Stimulated activated naive CD8-positive, alpha-beta T cell treated with anti-CD3 and anti-CD28 coated beads, Interleukin-15, Interleukin-2, amounts not matched to agents 100 ng/mL and 50 ng/mL, for 24 hours (primary cell): ENCODE measurements at regions not wholly inside any gene's neighbourhood (a gene's known extent, or its start where the extent isn't known, plus 50 kb on each side); places are given as distances from the start of the nearest gene placed in this dataset.

Source experiments
- H3K27ac Mint-ChIP-seq: one replicate; pipeline ENCODE4 v1.8.0; 2021; ENCODE audit warnings: mild to moderate bottlenecking, mixed read lengths
- H3K27me3 Mint-ChIP-seq: one replicate; pipeline ENCODE4 v1.8.0; 2021; ENCODE audit warnings: mixed read lengths
- H3K36me3 Mint-ChIP-seq: one replicate; pipeline ENCODE4 v1.8.0; 2021; ENCODE audit warnings: low read depth, mixed read lengths
- H3K4me1 Mint-ChIP-seq: one replicate; pipeline ENCODE4 v1.8.0; 2021; ENCODE audit warnings: low read depth, mixed read lengths
- H3K4me3 Mint-ChIP-seq: one replicate; pipeline ENCODE4 v1.8.0; 2021; ENCODE audit warnings: mild to moderate bottlenecking, mixed read lengths
- H3K9me3 Mint-ChIP-seq: one replicate; pipeline ENCODE4 v1.8.0; 2021; ENCODE audit warnings: mixed read lengths

- peaks cover 24% of the 10 kb centered on the region for H3K9me3 Mint-ChIP-seq
- no peaks in the 10 kb centered on the region for H3K4me1 Mint-ChIP-seq
- H3K4me3 Mint-ChIP-seq: no peak overlapping the region
Measured at GRCh38 chr18:37975446-37975845, 409.8 kb upstream of the CELF4 start.

GRCh38 chr18:37967261-37967660, 401.7 kb upstream of the CELF4 start:
- peaks cover 16% of the 10 kb centered on the region for H3K9me3 Mint-ChIP-seq
- no peak overlapping the region for H3K4me3 Mint-ChIP-seq
- H3K36me3 Mint-ChIP-seq: no peaks in the 10 kb centered on the region
- no peaks in the 10 kb centered on the region for H3K27me3 Mint-ChIP-seq
- no peak overlapping the region for H3K27ac Mint-ChIP-seq
- H3K4me1 Mint-ChIP-seq: no peaks in the 10 kb centered on the region

More at GRCh38 chr18:37975446-37975845, 409.8 kb upstream of the CELF4 start:
- no peaks in the 10 kb centered on the region for H3K36me3 Mint-ChIP-seq
- no peak overlapping the region for H3K27ac Mint-ChIP-seq
- no peaks in the 10 kb centered on the region for H3K27me3 Mint-ChIP-seq

- no peaks in the 10 kb centered on the region for H3K27me3 Mint-ChIP-seq
- no peaks in the 10 kb centered on the region for H3K4me1 Mint-ChIP-seq
- H3K36me3 Mint-ChIP-seq: no peaks in the 10 kb centered on the region
- no peak overlapping the region for H3K27ac Mint-ChIP-seq
- no peak overlapping the region for H3K4me3 Mint-ChIP-seq
- H3K9me3 Mint-ChIP-seq: peaks cover 9% of the 10 kb centered on the region
Measured at GRCh38 chr18:37965572-37965970, 400.0 kb upstream of the CELF4 start.

DNA sequence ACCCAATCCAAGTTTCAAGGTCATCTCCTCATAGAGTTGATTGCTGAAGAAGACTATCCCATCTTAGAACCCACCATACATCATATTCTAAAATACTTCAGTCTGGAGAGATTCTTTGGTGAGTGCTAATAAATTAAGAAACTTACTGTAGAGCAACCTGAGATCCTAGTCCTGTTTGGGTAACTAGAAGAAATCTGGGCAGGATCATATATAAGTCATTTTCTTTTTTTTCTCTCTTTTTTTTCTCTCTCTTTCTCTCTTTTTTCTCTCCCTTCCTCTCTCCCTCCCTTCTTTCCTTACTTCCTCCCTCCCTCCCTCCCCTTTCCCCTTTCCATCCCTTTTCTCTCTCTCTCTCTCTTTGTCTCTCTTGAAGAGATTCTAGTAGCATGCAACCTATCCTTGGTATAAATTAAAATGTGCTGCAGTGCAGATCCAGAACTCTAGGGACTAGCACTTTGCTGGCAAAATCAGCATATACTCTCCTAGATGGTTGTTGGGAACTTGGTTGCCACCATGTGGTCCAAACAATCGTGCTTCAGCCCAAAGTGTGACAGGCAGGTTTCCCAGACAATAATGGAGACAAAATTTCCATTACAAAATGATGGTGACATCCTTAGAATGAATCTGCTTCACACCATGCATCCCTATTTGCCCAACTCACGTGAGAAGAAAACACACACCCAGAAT, 399.4 kb upstream of the CELF4 start:
- Mint-ChIP-seq H3K27me3 (no peaks in the 10 kb centered on the region), H3K4me3 (no peak overlapping the region), H3K27ac (no peak overlapping the region), H3K9me3 (peaks cover 9% of the 10 kb centered on the region), H3K4me1 (no peaks in the 10 kb centered on the region), H3K36me3 (no peaks in the 10 kb centered on the region)

GRCh38 chr18:37963837-37964236, 398.2 kb upstream of the CELF4 start:
- Mint-ChIP-seq H3K27ac (no peak overlapping the region), H3K4me1 (no peaks in the 10 kb centered on the region), H3K27me3 (no peaks in the 10 kb centered on the region), H3K9me3 (peaks cover 9% of the 10 kb centered on the region), H3K4me3 (no peak overlapping the region), H3K36me3 (no peaks in the 10 kb centered on the region)

- Mint-ChIP-seq H3K4me3 (no peak overlapping the region), H3K4me1 (no peaks in the 10 kb centered on the region), H3K27me3 (no peaks in the 10 kb centered on the region), H3K27ac (no peak overlapping the region), H3K36me3 (no peaks in the 10 kb centered on the region), H3K9me3 (peaks cover 9% of the 10 kb centered on the region)
Measured at GRCh38 chr18:37962316-37962966, 396.8 kb upstream of the CELF4 start.

DNA sequence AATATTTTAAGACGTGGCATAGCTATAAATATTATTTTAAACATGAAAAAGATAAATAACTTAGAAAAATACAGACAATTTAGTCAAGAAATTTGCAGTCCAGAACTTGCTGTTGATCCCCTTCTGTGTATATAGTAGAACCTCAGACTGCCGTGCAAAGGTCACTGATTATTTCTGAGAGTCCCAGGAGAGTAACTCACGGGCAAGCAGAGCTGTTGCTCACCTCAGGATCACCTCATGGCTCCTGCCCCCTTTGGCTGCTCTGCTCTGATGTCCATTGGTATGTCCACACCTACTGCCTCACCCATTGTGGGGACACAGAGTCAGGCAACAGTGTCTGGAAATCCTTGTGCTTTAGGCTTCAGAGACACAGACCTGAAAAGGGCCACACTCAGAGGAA, 392.9 kb upstream of the CELF4 start:
- no peaks in the 10 kb centered on the region for H3K36me3 Mint-ChIP-seq
- H3K4me3 Mint-ChIP-seq: no peak overlapping the region
- H3K27ac Mint-ChIP-seq: no peak overlapping the region
- H3K4me1 Mint-ChIP-seq: no peaks in the 10 kb centered on the region
- no peaks in the 10 kb centered on the region for H3K27me3 Mint-ChIP-seq
- H3K9me3 Mint-ChIP-seq: peaks cover 7% of the 10 kb centered on the region

DNA sequence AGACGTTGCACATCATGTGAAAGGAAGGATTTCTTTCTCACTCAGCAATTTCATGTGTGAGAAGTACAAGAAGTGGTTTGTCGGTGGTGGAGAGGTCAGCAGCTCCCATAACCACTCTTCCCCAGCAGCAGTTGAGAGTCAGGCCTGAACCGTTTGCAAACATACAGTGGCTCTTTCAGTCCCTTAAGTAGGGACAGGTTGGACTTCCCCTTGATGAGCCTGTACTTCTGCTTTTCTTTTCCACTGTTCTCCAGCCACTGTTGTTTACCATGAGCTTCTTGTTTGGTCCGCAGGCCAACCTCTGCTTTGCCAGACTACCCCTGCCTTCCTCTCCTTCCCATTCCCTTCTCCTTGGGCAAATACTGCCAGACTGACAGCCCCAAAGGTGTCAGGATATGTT, 391.3 kb upstream of the CELF4 start:
- Mint-ChIP-seq H3K36me3 (no peaks in the 10 kb centered on the region), H3K27me3 (no peaks in the 10 kb centered on the region)

DNA sequence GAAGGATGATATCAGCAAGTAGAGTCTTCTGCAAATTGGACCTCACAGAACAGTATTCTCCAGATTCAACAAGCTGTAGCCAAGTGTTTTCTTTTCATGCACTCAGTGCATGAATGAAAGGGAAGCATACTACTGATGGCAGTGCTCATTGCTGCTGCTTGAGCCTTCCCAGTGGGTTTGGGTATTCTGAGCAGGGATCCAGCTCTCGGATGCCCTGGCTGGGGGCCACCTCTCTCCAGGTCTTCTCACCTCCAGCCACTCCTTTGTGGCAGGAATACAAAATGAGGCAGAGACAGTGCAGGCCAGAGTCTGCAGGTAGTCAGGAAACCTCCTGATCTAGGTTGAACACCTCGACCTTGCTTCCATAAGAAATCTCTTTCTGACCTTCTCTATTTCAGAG, 390.4 kb upstream of the CELF4 start:
- no peaks in the 10 kb centered on the region for H3K36me3 Mint-ChIP-seq
- peaks cover 3% of the 10 kb centered on the region for H3K9me3 Mint-ChIP-seq
- no peak overlapping the region for H3K27ac Mint-ChIP-seq
- no peaks in the 10 kb centered on the region for H3K4me1 Mint-ChIP-seq
- H3K27me3 Mint-ChIP-seq: no peaks in the 10 kb centered on the region
- no peak overlapping the region for H3K4me3 Mint-ChIP-seq

More for the DNA sequence above, 391.3 kb upstream of the CELF4 start:
- Mint-ChIP-seq H3K4me1 (no peaks in the 10 kb centered on the region), H3K4me3 (no peak overlapping the region), H3K27ac (no peak overlapping the region), H3K9me3 (peaks cover 3% of the 10 kb centered on the region)

DNA sequence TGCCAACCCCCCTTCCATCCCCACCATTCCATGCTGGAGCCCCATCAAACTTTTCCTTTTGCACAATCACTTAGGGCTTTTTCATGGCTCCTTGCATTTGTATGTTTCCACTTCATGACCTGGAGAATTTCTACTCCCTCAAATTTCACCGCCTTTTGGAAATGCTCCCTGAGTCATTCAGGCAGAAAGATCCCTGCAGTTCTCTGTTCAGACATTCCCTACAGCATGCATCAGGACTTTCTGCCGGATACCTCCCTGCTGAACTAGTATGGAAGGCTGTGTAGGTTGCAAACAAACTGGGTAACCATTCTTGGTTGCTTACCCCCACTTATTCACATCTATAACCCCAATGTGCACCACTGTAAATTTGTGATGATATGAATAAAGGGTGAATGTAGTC, 389.6 kb upstream of the CELF4 start:
- Mint-ChIP-seq H3K4me1 (no peaks in the 10 kb centered on the region), H3K27ac (no peak overlapping the region), H3K27me3 (no peaks in the 10 kb centered on the region), H3K9me3 (peaks cover 3% of the 10 kb centered on the region), H3K4me3 (no peak overlapping the region), H3K36me3 (no peaks in the 10 kb centered on the region)

GRCh38 chr18:37953876-37954275, 388.3 kb upstream of the CELF4 start:
- H3K27me3 Mint-ChIP-seq: no peaks in the 10 kb centered on the region
- H3K27ac Mint-ChIP-seq: no peak overlapping the region
- peaks cover 3% of the 10 kb centered on the region for H3K9me3 Mint-ChIP-seq
- no peak overlapping the region for H3K4me3 Mint-ChIP-seq
- H3K36me3 Mint-ChIP-seq: no peaks in the 10 kb centered on the region
- H3K4me1 Mint-ChIP-seq: no peaks in the 10 kb centered on the region

- H3K9me3 Mint-ChIP-seq: no peaks in the 10 kb centered on the region
- H3K4me3 Mint-ChIP-seq: no peak overlapping the region
- no peaks in the 10 kb centered on the region for H3K36me3 Mint-ChIP-seq
- H3K4me1 Mint-ChIP-seq: no peaks in the 10 kb centered on the region
- H3K27me3 Mint-ChIP-seq: no peaks in the 10 kb centered on the region
- no peak overlapping the region for H3K27ac Mint-ChIP-seq
Measured at GRCh38 chr18:37948471-37948870, 382.9 kb upstream of the CELF4 start.

DNA sequence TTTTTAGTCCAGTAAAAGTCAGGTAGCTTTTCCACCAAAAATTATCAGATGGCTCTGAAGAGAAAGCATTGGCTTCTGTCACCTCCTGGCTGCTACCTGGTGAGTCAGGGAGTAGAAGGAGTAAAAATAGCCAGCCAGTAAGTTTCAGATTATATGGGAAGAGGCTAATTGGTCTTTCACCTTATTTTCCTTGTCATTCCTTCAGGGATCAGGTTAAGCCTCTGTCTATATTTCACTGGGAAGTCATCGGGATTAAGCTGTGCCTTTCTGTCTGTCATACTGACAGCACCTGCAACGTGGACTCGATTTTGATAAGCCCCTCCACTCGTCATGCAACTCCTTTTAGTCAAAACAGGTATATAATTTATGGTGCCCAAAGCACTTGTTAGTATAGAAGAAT, 380.7 kb upstream of the CELF4 start:
- H3K9me3 Mint-ChIP-seq: no peaks in the 10 kb centered on the region

GRCh38 chr18:37944700-37945270, 379.2 kb upstream of the CELF4 start:
- H3K27me3 Mint-ChIP-seq: no peaks in the 10 kb centered on the region
- H3K9me3 Mint-ChIP-seq: peaks cover 4% of the 10 kb centered on the region
- no peak overlapping the region for H3K27ac Mint-ChIP-seq
- no peaks in the 10 kb centered on the region for H3K36me3 Mint-ChIP-seq
- no peaks in the 10 kb centered on the region for H3K4me1 Mint-ChIP-seq
- no peak overlapping the region for H3K4me3 Mint-ChIP-seq

More for the DNA sequence above, 380.7 kb upstream of the CELF4 start:
- H3K27ac Mint-ChIP-seq: no peak overlapping the region
- no peaks in the 10 kb centered on the region for H3K27me3 Mint-ChIP-seq
- H3K4me1 Mint-ChIP-seq: no peaks in the 10 kb centered on the region
- no peak overlapping the region for H3K4me3 Mint-ChIP-seq
- H3K36me3 Mint-ChIP-seq: no peaks in the 10 kb centered on the region

GRCh38 chr18:37937287-37937686, 371.7 kb upstream of the CELF4 start:
- H3K9me3 Mint-ChIP-seq: peaks cover 18% of the 10 kb centered on the region
- no peaks in the 10 kb centered on the region for H3K4me1 Mint-ChIP-seq
- H3K27me3 Mint-ChIP-seq: no peaks in the 10 kb centered on the region
- H3K36me3 Mint-ChIP-seq: no peaks in the 10 kb centered on the region
- no peak overlapping the region for H3K27ac Mint-ChIP-seq
- no peak overlapping the region for H3K4me3 Mint-ChIP-seq
